Adrenal gland (tissue), 9 donors: ENCODE measurements at regions not wholly inside any gene's neighbourhood (a gene's known extent, or its start where the extent isn't known, plus 50 kb on each side); places are given as distances from the start of the nearest gene placed in this dataset.
"Not testable (repeated sequence)": the region's sequence is repeated elsewhere in the genome, so short reads cannot be mapped to it uniquely, and the experiment has no call there.

Experiments
- DNase-seq, 7 donors: peaks; one replicate each; pipeline ENCODE4 v3.0.0-alpha.2; 2019 to 2020
- H3K27ac ChIP-seq, 5 donors: fragments of 200-600 bp; sonication (generic) in 4 of 5; 1 replicate in 3 of 5; 2 replicates in 2 of 5; pipeline versions ENCODE4 v1.5.1 to v1.8.0; 2016 to 2020; ENCODE audit warnings: mild to moderate bottlenecking in 1 of 5
- H3K27me3 ChIP-seq: fragments of 200-600 bp; 2 replicates; pipeline ENCODE4 v1.8.0; 2021
- H3K36me3 ChIP-seq, 2 donors: fragments of 200-600 bp; replicated peaks in 1 of 2; 1 replicate in 1 of 2; 2 replicates in 1 of 2; pipeline versions ENCODE4 v1.5.1 to v1.8.0; 2018 to 2022
- H3K4me1 ChIP-seq, 2 donors: fragments of 200-600 bp; replicated peaks in 1 of 2; 1 replicate in 1 of 2; 2 replicates in 1 of 2; pipeline versions ENCODE4 v1.5.1 to v1.8.0; 2018 to 2021
- H3K4me3 ChIP-seq, 4 donors: fragments of 200-600 bp; sonication (generic) in 3 of 4; one replicate each; pipeline ENCODE4 v1.5.1; 2016 to 2018
- H3K9me3 ChIP-seq, 3 donors: fragments of 200-600 bp; sonication (generic) in 1 of 3; replicated peaks in 1 of 3; 1 replicate in 2 of 3; 2 replicates in 1 of 3; pipeline versions ENCODE4 v1.5.1 to v1.8.0; 2016 to 2021
- POLR2A ChIP-seq, 2 donors: fragments of 450-650 bp; IDR thresholded peaks; one replicate each; pipeline ENCODE4 v1.6.1; 2017; ENCODE audit warnings: antibody characterized with exemption in 2 of 2, mild to moderate bottlenecking in 2 of 2, moderate library complexity in 1 of 2
- WGBS, 4 donors: extraction: QIAGEN DNeasy Blood & Tissue Kit in 2 of 4; methylation state at CpG; one replicate each; pipeline versions ENCODE4 v1.1.5 to v1.1.7; 2013 to 2017; 5-methylcytosine and 5-hydroxymethylcytosine counted together
- intact Hi-C, 2 donors: fragments of 100-400 bp; cut with DNase I; formaldehyde crosslinking; loops; one replicate each; pipeline versions ENCODE4 v1.14.1 to v1.15.0; 2022 to 2023
- TF ChIP-seq, protein P1 (sequence below), 6 experiments: fragments of 450-650 bp in 4 of 6; fragments of 200-600 bp in 2 of 6; sonication (generic) in 1 of 6; IDR thresholded peaks; 1 replicate in 5 of 6; 2 replicates in 1 of 6; pipeline versions ENCODE4 v1.5.1 to v1.8.0; 2016 to 2021; ENCODE audit warnings: antibody characterized with exemption in 6 of 6, mild to moderate bottlenecking in 2 of 6, moderate library complexity in 1 of 6
- donor health status: healthy with polysubstance abuse.
- donor health status: Bipolar disorder and iron deficiency.
- donor health status: DM: yes; HTN: yes; CAD: no.
- donor health status: DM: no; HTN: no; CAD: no.
- donor health status: DM: no; HTN: no; CAD: no.

DNA sequence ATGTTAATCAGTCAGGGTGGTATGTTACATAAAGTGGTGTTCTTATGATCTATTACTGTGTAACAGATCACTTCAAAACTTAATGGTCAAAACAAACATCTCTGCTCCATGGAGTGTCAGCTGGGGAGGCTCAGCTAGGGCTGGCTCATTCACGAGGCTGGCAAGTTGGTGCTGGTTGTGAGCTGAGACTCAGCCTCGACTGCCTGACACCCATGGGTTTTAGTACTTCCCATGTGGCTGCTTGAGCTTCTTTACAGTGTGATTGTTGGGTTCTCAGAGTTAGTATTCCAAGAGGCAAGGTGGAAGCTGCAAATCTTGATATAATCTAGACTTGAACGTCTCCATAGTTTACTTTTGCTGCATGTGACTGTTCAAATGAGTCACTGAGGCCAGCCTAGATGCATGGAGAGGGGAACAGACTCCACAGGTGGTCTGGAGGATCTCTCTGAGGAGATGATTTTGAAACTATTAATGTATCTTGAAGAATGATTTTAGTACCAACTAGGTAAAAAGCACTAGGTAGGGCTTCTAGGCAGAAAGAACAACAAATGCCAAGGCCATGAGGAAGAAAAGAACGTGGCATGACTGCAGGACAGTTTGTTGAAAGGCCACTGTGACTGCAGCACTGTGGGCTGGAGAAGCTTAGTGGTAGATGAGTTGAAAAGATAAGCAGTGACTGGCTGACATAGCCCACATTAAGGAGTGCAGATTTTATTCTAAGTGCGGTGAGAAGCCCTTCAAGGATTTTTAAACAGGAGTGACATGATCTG, 281.1 kb upstream of the PROK2 start:
- H3K27me3 ChIP-seq: no peaks in the 10 kb centered on the region
- H3K4me1 ChIP-seq: no peaks in the 10 kb centered on the region
- 48 to 71% (median 55%) methylated on average over 5 of the region's 5 CpGs for WGBS, 4 donors
- intact Hi-C loops: no loop called here
- DNase-seq: no peak
- H3K36me3 ChIP-seq: no peaks in the 10 kb centered on the region
- no peak for TF ChIP-seq POLR2A (IDR thresholded peaks at IDR 0.05)
- TF ChIP-seq, protein P1, sequence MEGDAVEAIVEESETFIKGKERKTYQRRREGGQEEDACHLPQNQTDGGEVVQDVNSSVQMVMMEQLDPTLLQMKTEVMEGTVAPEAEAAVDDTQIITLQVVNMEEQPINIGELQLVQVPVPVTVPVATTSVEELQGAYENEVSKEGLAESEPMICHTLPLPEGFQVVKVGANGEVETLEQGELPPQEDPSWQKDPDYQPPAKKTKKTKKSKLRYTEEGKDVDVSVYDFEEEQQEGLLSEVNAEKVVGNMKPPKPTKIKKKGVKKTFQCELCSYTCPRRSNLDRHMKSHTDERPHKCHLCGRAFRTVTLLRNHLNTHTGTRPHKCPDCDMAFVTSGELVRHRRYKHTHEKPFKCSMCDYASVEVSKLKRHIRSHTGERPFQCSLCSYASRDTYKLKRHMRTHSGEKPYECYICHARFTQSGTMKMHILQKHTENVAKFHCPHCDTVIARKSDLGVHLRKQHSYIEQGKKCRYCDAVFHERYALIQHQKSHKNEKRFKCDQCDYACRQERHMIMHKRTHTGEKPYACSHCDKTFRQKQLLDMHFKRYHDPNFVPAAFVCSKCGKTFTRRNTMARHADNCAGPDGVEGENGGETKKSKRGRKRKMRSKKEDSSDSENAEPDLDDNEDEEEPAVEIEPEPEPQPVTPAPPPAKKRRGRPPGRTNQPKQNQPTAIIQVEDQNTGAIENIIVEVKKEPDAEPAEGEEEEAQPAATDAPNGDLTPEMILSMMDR (IDR thresholded peaks at IDR 0.05): no peak
- H3K4me3 ChIP-seq: no peak overlapping the region
- no peaks in the 10 kb centered on the region for H3K9me3 ChIP-seq
- H3K27ac ChIP-seq: no peak overlapping the region

GRCh38 chr3:72065236-72065635, 280.3 kb upstream of the PROK2 start:
- Histone ChIP-seq H3K4me3 (no peak overlapping the region), H3K36me3 (no peaks in the 10 kb centered on the region), H3K9me3 (no peaks in the 10 kb centered on the region), H3K4me1 (no peaks in the 10 kb centered on the region), H3K27ac (no peak overlapping the region), H3K27me3 (no peaks in the 10 kb centered on the region)
- 68 to 95% (median 70%) methylated on average over 1 of the region's 1 CpG for WGBS, 4 donors
- no peak for TF ChIP-seq POLR2A (IDR thresholded peaks at IDR 0.05)
- TF ChIP-seq, protein P1 (IDR thresholded peaks at IDR 0.05): no peak
- intact Hi-C loops: no loop called here
- DNase-seq: no peak

DNA sequence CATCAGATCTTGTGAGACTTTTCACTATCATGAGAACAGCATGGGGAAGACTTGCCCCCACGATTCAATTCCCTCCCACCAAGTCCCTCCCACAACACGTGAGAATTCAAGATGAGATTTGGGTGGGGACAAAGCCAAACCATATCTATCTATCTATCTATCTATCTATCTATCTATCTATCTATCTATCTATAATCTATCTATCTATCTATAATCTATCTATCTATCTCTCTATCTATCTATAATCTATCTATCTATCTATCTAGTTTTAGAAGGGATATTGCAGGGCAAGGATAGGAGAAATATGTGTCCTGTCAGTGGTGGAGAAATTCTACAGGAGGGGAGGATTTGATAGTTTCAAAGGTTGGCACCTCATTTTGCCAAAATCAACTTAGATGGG, 279.8 kb upstream of the PROK2 start:
- H3K9me3 ChIP-seq, H3K27ac ChIP-seq, intact Hi-C loops, H3K36me3 ChIP-seq, H3K4me1 ChIP-seq, DNase-seq, H3K27me3 ChIP-seq, H3K4me3 ChIP-seq: not testable (repeated sequence)
- WGBS, 4 donors: 40 to 48% (median 44%) methylated on average over 2 of the region's 2 CpGs

GRCh38 chr3:72062017-72062416, 277.1 kb upstream of the PROK2 start:
- WGBS, 4 donors: 46 to 78% (median 62%) methylated on average over 1 of the region's 1 CpG
- Histone ChIP-seq H3K4me3 (no peak overlapping the region), H3K4me1 (no peaks in the 10 kb centered on the region), H3K36me3 (no peaks in the 10 kb centered on the region), H3K9me3 (no peaks in the 10 kb centered on the region), H3K27ac (no peak overlapping the region), H3K27me3 (no peaks in the 10 kb centered on the region)
- no peak for TF ChIP-seq POLR2A (IDR thresholded peaks at IDR 0.05)
- TF ChIP-seq, protein P1 (IDR thresholded peaks at IDR 0.05): no peak
- no peak for DNase-seq
- intact Hi-C loops: no loop called here

DNA sequence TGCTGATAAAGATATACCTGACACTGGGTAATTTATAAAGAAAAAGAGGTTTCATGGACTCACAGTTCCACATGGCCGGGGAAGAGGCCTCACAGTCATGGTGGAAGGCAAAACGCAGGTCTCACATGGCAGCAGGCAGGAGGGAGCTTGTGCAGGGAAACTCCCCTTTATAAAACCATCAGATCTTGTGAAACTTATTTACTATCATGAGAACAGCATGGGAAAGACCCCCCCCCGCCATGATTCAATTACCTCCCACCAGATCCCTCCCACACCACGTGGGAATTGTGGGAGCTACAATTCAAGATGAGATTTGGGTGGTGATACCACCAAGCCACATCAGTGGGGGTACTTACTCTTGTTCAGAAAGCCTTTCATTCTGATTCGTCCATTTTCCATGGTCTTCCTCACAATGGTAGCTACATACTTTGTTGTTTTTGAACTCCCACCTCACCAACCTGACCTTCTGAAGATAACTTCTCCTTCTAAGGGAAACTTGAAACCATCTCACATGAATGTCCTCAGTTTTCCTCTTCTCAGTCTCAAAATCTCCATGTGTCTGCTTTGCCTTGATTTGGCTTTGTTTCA, 275.6 kb upstream of the PROK2 start:
- intact Hi-C loops: no loop called here
- Histone ChIP-seq H3K9me3 (no peaks in the 10 kb centered on the region), H3K4me3 (no peak overlapping the region), H3K4me1 (no peaks in the 10 kb centered on the region), H3K36me3 (no peaks in the 10 kb centered on the region), H3K27ac (no peak overlapping the region), H3K27me3 (no peaks in the 10 kb centered on the region)
- 54 to 82% (median 67%) methylated on average over 4 to 5 of the region's 5 CpGs for WGBS, 4 donors
- no peak for DNase-seq
- TF ChIP-seq, protein P1 (IDR thresholded peaks at IDR 0.05): no peak
- TF ChIP-seq POLR2A (IDR thresholded peaks at IDR 0.05): no peak
